GM12878 (cell line): ENCODE measurements at regions not wholly inside any gene's neighbourhood (a gene's known extent, or its start where the extent isn't known, plus 50 kb on each side); places are given as distances from the start of the nearest gene placed in this dataset.

ENCODE experiments used
- ATAC-seq: fragments of 200-7000 bp; cut with Tn5 transposase; 3 replicates; pipeline ENCODE4 v1.9.1; 2020; ENCODE audit warnings: mild to moderate bottlenecking, moderate library complexity
- BruUV-seq: library from RNA; stranded (reverse); fragments of 400-500 nt; replicated peaks from 2 replicates; lab custom pipeline; 2021; lab: Mats Ljungman, UMichigan
- CTCF ChIA-PET: fragments of 300-600 bp; sonication (Branson Sonifier 250); formaldehyde crosslinking; extraction: SDS; loops from one replicate; lab custom pipeline; 2021; ENCODE audit warnings: inconsistent platforms; lab: Yijun Ruan, JAX
- POLR2A ChIA-PET: fragments of 350-600 bp; formaldehyde crosslinking; extraction: SDS; loops from one replicate; lab custom pipeline; 2021; ENCODE audit warnings: inconsistent platforms; lab: Charles Lee
- RAD21 ChIA-PET: fragments of 300-600 bp; sonication (Branson Sonifier 250); formaldehyde crosslinking; loops from one replicate; lab custom pipeline; 2023; ENCODE audit warnings: antibody characterized with exemption; ENCODE audit not compliant: unreplicated experiment; lab: Charles Lee
- SMC1A ChIA-PET: fragments of 300-600 bp; sonication (Branson Sonifier 250); formaldehyde crosslinking; loops from one replicate; lab custom pipeline; 2023; ENCODE audit not compliant: unreplicated experiment, uncharacterized antibody; lab: Charles Lee
- DNase-seq: peaks from one replicate; pipeline ENCODE4 v3.0.0-alpha.2; 2011; ENCODE audit warnings: low read depth, low spot score
- FAIRE-seq: peaks from 3 replicates; lab custom pipeline; 2011; peaks lifted over from hg19 to GRCh38; lab: Jason Lieb, UNC
- H2AFZ ChIP-seq: 2 replicates; pipeline ENCODE4 v1.6.0; 2011; ENCODE audit warnings: low read depth, low read length, control low read depth; ENCODE audit not compliant: control insufficient read depth
- H3K27ac ChIP-seq: 2 replicates; pipeline ENCODE4 v1.5.1; 2011; ENCODE audit warnings: control low read depth; ENCODE audit not compliant: control insufficient read depth, insufficient read depth
- H3K27me3 ChIP-seq, 2 experiments: replicated peaks in 1 of 2; 2 replicates each; pipeline versions ENCODE4 v1.6.0 to v1.6.1; 2011; ENCODE audit warnings: low read length in 1 of 2; ENCODE audit not compliant: control insufficient read depth in 2 of 2, insufficient read depth in 2 of 2
- H3K36me3 ChIP-seq, 2 experiments: 2 replicates each; pipeline ENCODE4 v1.5.1; 2011; ENCODE audit warnings: low read length in 1 of 2; ENCODE audit not compliant: control insufficient read depth in 2 of 2, insufficient read depth in 2 of 2
- H3K4me1 ChIP-seq: 2 replicates; pipeline ENCODE4 v1.6.1; 2011; ENCODE audit warnings: mild to moderate bottlenecking, low read length, moderate library complexity, mixed read lengths; ENCODE audit not compliant: control insufficient read depth, insufficient read depth
- H3K4me2 ChIP-seq: 2 replicates; pipeline ENCODE4 v1.6.0; 2011; ENCODE audit warnings: control low read depth; ENCODE audit not compliant: control insufficient read depth, insufficient read depth
- H3K4me3 ChIP-seq: fragments of 200-600 bp; sonication (generic); 2 replicates; pipeline ENCODE4 v1.5.1; 2016
- H3K79me2 ChIP-seq: 2 replicates; pipeline ENCODE4 v1.6.0; 2011; ENCODE audit warnings: low read length; ENCODE audit not compliant: control insufficient read depth, insufficient read depth
- H3K9ac ChIP-seq: 2 replicates; pipeline ENCODE4 v1.8.0; 2011; ENCODE audit warnings: low read length, control low read depth, mixed read lengths; ENCODE audit not compliant: control insufficient read depth, insufficient read depth
- H3K9me3 ChIP-seq: replicated peaks from 3 replicates; pipeline ENCODE4 v1.5.1; 2011; ENCODE audit warnings: mild to moderate bottlenecking, low read length; ENCODE audit not compliant: control insufficient read depth, insufficient read depth
- H4K20me1 ChIP-seq: 2 replicates; pipeline ENCODE4 v1.6.0; 2011; ENCODE audit not compliant: control insufficient read depth, insufficient read depth
- ASH2L ChIP-seq: fragments of 300-600, 200-600 bp; sonication (generic); IDR thresholded peaks from 2 replicates; pipeline ENCODE4 v1.6.1; 2017; ENCODE audit warnings: low read depth, mild to moderate bottlenecking, borderline replicate concordance
- BACH1 ChIP-seq: fragments of 450-650 bp; IDR thresholded peaks from 2 replicates; pipeline ENCODE4 v1.6.1; 2017; ENCODE audit warnings: mild to moderate bottlenecking, borderline replicate concordance
- BHLHE40 ChIP-seq, 2 experiments: fragments of 450-650 bp in 1 of 2; IDR thresholded peaks; 2 replicates each; pipeline ENCODE4 v1.6.1; 2011 to 2017; ENCODE audit warnings: low read depth in 2 of 2, borderline replicate concordance in 1 of 2, improper control_type of control experiment in 1 of 2, low read length in 1 of 2, mild to moderate bottlenecking in 1 of 2
- CBX5 ChIP-seq: sonication (generic); IDR thresholded peaks from 2 replicates; pipeline ENCODE4 v1.6.1; 2016; ENCODE audit warnings: low read depth, moderate library complexity, mild to moderate bottlenecking, inconsistent platforms
- CHD4 ChIP-seq: fragments of 200-600 bp; sonication (generic); IDR thresholded peaks from 2 replicates; pipeline ENCODE4 v1.6.1; 2016; ENCODE audit warnings: mild to moderate bottlenecking
- HDAC6 ChIP-seq: fragments of 200-600 bp; sonication (generic); IDR thresholded peaks from one replicate; pipeline ENCODE4 v1.8.0; 2017; ENCODE audit warnings: antibody characterized with exemption; ENCODE audit not compliant: unreplicated experiment
- PAX5 ChIP-seq: IDR thresholded peaks from 2 replicates; pipeline ENCODE4 v1.6.1; 2011; ENCODE audit warnings: low read depth, low read length, borderline replicate concordance
- PKNOX1 ChIP-seq: fragments of 450-650 bp; IDR thresholded peaks from 2 replicates; pipeline ENCODE4 v1.6.1; 2016; ENCODE audit warnings: mild to moderate bottlenecking
- POLR2AphosphoS2 ChIP-seq: IDR thresholded peaks from 2 replicates; pipeline ENCODE4 v1.6.1; 2011; ENCODE audit warnings: low read depth, mild to moderate bottlenecking, low read length, improper control_type of control experiment, moderate library complexity
- RELA ChIP-seq: fragments of 450-650 bp; IDR thresholded peaks from 2 replicates; pipeline ENCODE4 v1.8.0; 2014; ENCODE audit warnings: borderline replicate concordance; ENCODE audit not compliant: partially characterized antibody
- RUNX3 ChIP-seq: IDR thresholded peaks from 2 replicates; pipeline ENCODE4 v1.6.1; 2012; ENCODE audit warnings: low read length, inconsistent platforms
- SMC3 ChIP-seq: IDR thresholded peaks from 2 replicates; pipeline ENCODE4 v1.6.1; 2011; ENCODE audit warnings: low read length, improper control_type of control experiment, borderline replicate concordance
- SPI1 ChIP-seq: IDR thresholded peaks from 2 replicates; pipeline ENCODE4 v1.6.1; 2011; ENCODE audit warnings: low read depth, mild to moderate bottlenecking, low read length, moderate library complexity, borderline replicate concordance; ENCODE audit not compliant: insufficient read depth
- SREBF1 ChIP-seq: IDR thresholded peaks from 2 replicates; pipeline ENCODE4 v1.6.1; 2012; ENCODE audit warnings: mild to moderate bottlenecking, low read length
- STAT1 ChIP-seq: fragments of 450-650 bp; conservative IDR thresholded peaks from 2 replicates; pipeline ENCODE4 v1.6.1; 2014; ENCODE audit warnings: antibody characterized with exemption, mild to moderate bottlenecking
- TCF12 ChIP-seq: IDR thresholded peaks from 2 replicates; pipeline ENCODE4 v1.6.1; 2011; ENCODE audit warnings: low read depth, mild to moderate bottlenecking, low read length
- ZNF622 ChIP-seq: fragments of 450-650 bp; IDR thresholded peaks from 2 replicates; pipeline ENCODE4 v1.6.1; 2017; ENCODE audit warnings: mild to moderate bottlenecking, inconsistent platforms
- ZZZ3 ChIP-seq: IDR thresholded peaks from 2 replicates; pipeline ENCODE4 v1.6.1; 2011; ENCODE audit warnings: low read depth; ENCODE audit not compliant: control insufficient read depth, insufficient read length
- WGBS: methylation state at CpG from one replicate; pipeline ENCODE4 v1.1.6; 2016; ENCODE audit warnings: low lambda C conversion rate; ENCODE audit not compliant: insufficient replicate concordance, insufficient coverage; ENCODE audit errors: missing lambda C conversion rate; 5-methylcytosine and 5-hydroxymethylcytosine counted together
- in situ Hi-C: fragments of 300-500 bp; cut with MboI; formaldehyde crosslinking; loops from 9 replicates; pipeline ENCODE4 v1.14.3; 2018; ENCODE audit warnings: mixed read lengths
- intact Hi-C: fragments of 100-400 bp; cut with micrococcal nuclease; formaldehyde crosslinking; loops from one replicate; pipeline ENCODE4 v1.14.2; 2022; ENCODE audit not compliant: unreplicated experiment

GRCh38 chr18:10100941-10101701 lies 187.3 kb downstream of the VAPA start:
- BruUV-seq: no TSS peak
- ATAC-seq (no peak), DNase-seq (no peak), FAIRE-seq (no peak)
- H3K27ac ChIP-seq: no peak overlapping the region
- no peaks in the 10 kb centered on the region for H3K4me1 ChIP-seq
- no peaks in the 10 kb centered on the region for H4K20me1 ChIP-seq
- no peak for TF ChIP-seq TCF12
- 9% methylated on average over 12 of the region's 12 CpGs for WGBS
- RAD21 ChIA-PET: no interaction called here
- POLR2A ChIA-PET: no interaction called here
- no peaks in the 10 kb centered on the region; a peak in 2 of 4 replicates for H3K27me3 ChIP-seq
- in situ Hi-C loops: no loop called here
- no peak overlapping the region for H2AFZ ChIP-seq
- no peaks in the 10 kb centered on the region for H3K36me3 ChIP-seq
- no peak overlapping the region for H3K4me3 ChIP-seq
- H3K79me2 ChIP-seq: no peaks in the 10 kb centered on the region
- no peaks in the 10 kb centered on the region for H3K9me3 ChIP-seq
- SMC1A ChIA-PET: no interaction called here
- CTCF ChIA-PET: no interaction called here
- H3K4me2 ChIP-seq: no peak overlapping the region
- intact Hi-C loops: no loop called here
- no peak overlapping the region for H3K9ac ChIP-seq

- no peaks in the 10 kb centered on the region for H4K20me1 ChIP-seq
- no peaks in the 10 kb centered on the region; a peak in 2 of 4 replicates for H3K27me3 ChIP-seq
- TF ChIP-seq BACH1 (no peak), CHD4 (no peak), STAT1 (no peak), HDAC6 (no peak), RELA (no peak), ZZZ3 (no peak), ZNF622 (no peak), SMC3 (no peak), BHLHE40 (IDR thresholded peaks at IDR 0.05; ENCODE audit: borderline replicate concordance in 1 of 2, low read depth in 2 of 2, low read length in 1 of 2) (no peak), PAX5 (no peak), SREBF1 (no peak), CBX5 (no peak), POLR2AphosphoS2 (no peak), ASH2L (no peak), RUNX3 (no peak), PKNOX1 (no peak), SPI1 (no peak)
- ChIA-PET CTCF (no interaction called here), POLR2A (no interaction called here), SMC1A (no interaction called here), RAD21 (no interaction called here)
- no peaks in the 10 kb centered on the region for H3K9me3 ChIP-seq
- no peak overlapping the region for H3K27ac ChIP-seq
- no peak overlapping the region for H3K4me2 ChIP-seq
- 27% methylated on average over 5 of the region's 5 CpGs for WGBS
- FAIRE-seq (no peak), ATAC-seq (no peak), DNase-seq (no peak)
- H3K79me2 ChIP-seq: no peaks in the 10 kb centered on the region
- no peaks in the 10 kb centered on the region for H3K4me1 ChIP-seq
- in situ Hi-C loops: no loop called here
- no peaks in the 10 kb centered on the region for H3K36me3 ChIP-seq
- intact Hi-C loops: no loop called here
- H3K9ac ChIP-seq: no peak overlapping the region
- H3K4me3 ChIP-seq: no peak overlapping the region
- H2AFZ ChIP-seq: no peak overlapping the region
- BruUV-seq: no TSS peak
Observed at GRCh38 chr18:10101729-10102128, 187.9 kb downstream of the VAPA start.
